GM21390 (cell line): ENCODE measurements at regions not wholly inside any gene's neighbourhood (a gene's known extent, or its start where the extent isn't known, plus 50 kb on each side); places are given as distances from the start of the nearest gene placed in this dataset.
"Not testable (repeated sequence)": the region's sequence is repeated elsewhere in the genome, so short reads cannot be mapped to it uniquely, and the experiment has no call there.

Source experiments
- ATAC-seq: cut with Tn5 transposase; IDR thresholded peaks from one replicate; pipeline ENCODE4 v1.9.1; 2021; ENCODE audit not compliant: unreplicated experiment

DNA sequence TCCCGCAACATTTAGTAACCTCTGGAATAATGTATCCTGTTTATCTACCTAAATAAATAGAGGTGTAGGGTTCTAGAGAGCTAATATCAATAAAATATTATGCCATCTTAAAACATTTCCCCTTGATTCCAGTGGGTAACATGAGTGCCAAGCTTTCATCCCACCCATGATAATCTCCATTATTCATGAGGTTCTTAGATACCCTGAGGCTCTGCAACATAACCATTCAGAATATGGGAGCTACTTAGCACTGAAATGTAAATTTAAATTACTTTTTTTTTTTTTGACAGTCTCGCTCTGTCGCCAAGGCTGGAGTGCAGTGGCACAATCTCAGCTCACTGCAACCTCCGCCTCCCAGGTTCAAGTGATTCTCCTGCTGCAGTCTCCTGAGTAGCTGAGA is 832.7 kb downstream of the BRINP3 start:
- ATAC-seq, result no peak

DNA sequence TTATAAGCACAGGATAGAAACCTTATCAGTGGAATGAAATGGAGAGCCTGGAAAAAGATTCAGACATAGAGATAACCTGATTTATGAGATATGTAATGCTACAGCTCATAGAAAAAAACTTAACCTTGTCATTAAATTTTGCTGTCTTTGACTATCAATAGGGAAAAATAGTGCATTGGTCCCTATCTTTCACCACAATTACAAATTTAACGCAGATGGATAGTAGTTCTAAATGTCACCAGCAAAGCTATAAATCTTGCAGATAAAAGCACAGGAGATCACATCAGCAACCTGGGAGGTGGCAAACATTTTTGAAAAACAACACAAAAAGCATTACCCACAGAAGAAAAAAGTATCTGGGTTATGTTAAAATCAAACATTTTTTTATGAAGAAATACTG is 831.6 kb downstream of the BRINP3 start:
- no peak for ATAC-seq

DNA sequence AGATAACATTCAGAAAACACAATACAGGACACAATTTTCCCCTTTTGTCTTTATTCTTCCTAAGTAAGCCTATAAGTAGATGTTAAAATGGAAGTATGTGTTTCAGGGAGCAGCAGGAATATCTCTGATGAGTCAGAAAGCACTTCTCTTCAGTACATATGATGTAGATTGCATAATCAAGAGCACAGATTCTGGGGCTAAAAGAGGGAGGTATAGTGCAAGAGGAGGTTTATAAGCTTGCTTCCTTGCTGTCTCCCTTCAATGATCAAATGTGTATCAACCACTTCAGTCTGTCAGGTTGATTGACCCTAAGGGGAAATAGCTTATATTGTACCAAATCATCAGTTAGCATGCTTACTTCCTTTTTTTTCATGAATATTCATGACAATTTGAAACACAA is 822.8 kb downstream of the BRINP3 start:
- ATAC-seq, result no peak

DNA sequence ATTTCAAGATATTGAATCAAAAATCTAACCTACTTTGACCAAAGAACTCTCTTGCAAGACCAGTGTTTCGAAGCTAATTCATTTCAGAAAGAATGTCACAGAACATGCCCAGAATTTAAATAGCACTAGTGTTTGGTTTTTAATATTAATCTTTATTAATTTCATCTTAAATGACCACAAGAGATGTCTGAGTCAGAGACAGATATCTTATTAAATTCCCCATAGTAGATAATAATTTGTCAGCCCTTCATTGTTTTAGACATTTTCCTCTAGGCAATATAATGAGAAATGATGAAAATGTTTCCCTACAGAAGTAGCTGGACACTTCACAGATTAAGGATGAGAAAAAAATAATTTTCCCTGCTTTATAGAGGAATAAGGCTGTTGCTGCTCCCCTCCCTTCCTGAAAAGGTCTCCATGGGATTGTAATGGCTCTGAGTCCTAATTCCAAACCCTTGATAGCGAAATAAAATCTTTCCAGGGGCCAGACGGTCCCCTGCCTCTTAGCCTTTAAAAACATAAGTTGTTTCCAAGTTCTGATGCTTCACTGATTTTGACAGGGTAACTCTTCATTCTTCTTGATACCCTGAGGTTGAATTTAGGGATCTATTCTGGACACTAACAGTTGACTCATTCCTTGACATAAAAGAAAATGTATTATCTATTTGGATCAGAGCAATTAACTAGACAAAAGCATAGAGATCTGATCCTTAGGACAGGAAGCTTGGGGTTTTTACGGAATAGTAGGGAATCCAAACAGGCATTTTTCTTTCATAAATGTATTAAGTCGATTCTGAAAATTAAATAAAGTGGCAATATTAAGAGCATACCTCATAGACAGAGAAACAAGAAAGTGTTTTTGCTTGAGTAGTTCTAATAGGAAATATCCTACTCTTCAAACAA is 820.8 kb downstream of the BRINP3 start:
- no peak for ATAC-seq

DNA sequence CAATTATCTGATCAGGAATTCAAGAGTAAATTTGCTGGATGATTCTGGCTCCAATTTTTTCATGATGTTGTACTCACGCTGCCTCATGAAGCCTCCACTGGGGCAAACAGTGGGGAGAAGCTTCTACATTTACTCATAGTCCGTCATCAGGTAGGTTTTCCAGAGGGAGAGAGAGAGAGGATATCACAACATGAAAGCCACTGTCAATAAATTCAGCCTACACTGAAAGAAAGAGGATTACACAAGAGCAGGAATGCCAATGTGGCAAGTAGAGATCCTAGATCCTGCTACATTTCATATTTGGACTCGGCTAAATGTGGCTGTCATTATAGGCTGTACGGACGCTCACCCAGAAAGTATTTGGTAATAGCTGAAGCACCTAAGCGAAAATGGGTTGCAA is 819.9 kb downstream of the BRINP3 start:
- ATAC-seq, result no peak

DNA sequence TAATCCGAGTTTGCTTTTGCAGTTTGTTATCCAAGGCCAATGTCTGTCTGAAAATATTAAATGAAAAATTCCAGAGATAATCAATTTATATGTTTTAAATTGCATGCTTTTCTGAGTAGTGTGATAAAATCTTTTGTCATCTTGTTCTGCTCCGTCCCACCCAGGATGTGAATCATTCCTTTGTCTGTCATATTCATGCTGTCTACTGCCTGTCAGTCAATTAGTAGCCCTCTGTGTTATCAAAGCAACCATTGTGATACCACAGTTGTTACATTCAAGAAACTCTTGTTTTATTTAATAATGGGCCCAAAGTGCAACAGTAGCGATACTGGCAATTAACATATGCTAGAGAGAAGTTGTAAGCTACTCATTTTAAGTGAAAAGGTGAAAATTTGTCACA is 819.3 kb downstream of the BRINP3 start:
- no peak for ATAC-seq

DNA sequence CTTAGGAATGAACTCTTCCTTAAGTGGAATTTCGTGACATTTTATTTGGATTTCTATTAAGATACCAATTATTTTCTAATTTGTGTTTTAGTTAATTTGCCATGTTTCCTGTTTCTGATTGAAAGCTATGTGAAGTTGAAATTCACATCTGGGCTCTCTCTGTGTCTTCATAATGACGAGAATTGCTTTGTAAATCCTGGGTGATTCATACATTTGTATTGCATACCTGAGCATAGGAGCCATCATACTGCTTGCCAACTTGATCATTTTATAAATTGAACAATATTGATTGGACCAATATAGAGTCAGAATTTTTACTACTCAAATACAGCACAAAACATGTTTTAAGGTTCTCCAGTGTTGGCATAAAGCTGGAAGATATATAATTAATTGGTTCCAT is 817.9 kb downstream of the BRINP3 start:
- ATAC-seq, result no peak

DNA sequence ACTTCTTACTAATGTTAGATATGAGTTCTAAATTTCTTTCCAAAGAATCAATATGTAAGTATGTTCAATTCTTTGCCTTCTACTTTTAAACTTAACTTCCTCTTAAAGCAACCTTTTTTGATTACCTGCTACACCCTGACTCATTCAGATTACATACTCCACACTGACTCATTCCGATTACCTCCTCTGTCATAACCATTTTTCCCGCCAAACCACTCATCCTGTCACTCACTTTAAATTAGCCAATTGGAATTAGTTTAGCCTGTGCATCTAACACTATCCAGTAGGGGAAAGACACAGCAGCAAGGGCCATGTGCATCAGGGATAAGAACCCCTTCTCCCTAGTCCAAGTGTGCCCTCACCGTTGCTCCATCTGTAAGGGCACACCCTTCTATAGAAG is 815.5 kb downstream of the BRINP3 start:
- ATAC-seq, result no peak

DNA sequence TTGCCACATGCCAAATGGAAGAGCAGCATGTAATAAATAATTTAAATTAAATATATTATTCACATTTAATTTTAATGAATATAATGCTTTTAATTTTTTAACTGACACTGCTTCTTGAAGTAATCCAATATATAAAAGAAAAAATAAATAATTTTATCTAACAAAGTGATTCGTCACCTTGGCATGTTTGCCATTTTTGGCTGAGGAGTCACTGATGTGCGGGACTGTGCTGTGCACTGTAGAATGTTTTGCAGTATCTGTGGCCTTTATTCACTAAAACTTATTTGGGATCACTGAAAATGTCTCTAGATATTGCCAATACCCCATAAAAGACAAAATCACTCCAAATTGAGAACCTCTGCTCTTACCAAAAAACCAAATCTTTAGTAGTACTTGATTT is 807.8 kb downstream of the BRINP3 start:
- no peak for ATAC-seq

DNA sequence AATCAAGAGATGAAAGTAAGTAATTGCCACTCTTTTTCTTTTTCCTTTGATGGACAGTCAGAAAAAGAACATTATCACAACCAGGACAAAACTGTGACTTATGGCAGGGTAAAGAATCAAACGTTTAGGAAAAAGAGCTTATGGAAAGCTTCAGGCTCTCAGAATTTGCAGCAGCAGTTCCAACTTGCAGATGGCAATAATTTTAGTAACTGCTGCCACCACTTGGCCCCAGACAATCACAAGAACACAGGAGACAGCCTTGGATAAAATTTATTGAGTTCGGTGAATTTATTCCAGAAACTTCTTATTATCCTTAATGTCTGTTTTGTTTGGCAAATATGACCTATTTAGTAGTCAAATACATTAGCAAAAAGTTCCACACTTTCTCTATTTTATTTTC is 804.4 kb downstream of the BRINP3 start:
- no peak for ATAC-seq

DNA sequence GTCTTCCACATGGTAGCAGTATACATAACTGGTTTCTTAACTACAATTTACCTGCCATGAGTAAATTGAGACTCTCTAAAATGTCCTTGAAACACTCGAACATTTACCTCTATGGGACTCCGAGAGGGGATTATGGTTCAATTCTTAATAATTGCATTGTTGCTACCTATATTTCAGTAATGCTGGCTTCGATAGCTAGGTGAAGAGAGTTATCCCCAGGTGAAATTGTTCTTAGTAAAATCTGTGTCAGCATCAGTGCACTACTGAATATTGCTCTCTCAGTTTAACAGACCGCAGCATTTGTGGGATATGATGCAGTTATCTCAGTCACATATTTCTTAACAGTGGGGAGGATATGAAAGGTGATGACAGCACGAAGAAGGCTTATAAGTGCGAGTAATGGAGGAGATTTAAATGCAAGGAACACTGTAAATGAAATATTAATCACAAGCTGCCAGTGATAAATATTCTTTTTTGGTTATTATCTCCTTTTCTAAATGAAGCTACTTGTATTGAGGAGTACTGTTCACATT is 801.9 kb downstream of the BRINP3 start:
- no peak for ATAC-seq

DNA sequence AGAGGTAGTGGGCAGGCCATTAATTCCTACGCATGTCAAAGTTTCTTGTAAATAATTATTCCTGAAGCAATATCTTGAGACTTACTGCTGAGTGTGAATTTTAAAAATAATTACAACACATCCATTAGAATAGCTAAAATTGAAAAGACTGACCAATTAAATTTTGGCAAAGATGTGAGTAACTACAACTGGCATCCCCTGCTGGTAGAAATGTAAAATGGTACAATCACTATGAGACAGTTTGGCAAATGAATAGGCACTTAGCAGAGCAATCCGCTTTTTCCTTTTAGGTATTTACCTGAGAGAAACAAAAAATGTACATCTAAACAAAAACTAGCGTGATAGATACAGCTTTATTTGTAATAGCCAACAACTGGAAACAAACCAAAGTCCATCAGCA is 798.9 kb downstream of the BRINP3 start:
- no peak for ATAC-seq

DNA sequence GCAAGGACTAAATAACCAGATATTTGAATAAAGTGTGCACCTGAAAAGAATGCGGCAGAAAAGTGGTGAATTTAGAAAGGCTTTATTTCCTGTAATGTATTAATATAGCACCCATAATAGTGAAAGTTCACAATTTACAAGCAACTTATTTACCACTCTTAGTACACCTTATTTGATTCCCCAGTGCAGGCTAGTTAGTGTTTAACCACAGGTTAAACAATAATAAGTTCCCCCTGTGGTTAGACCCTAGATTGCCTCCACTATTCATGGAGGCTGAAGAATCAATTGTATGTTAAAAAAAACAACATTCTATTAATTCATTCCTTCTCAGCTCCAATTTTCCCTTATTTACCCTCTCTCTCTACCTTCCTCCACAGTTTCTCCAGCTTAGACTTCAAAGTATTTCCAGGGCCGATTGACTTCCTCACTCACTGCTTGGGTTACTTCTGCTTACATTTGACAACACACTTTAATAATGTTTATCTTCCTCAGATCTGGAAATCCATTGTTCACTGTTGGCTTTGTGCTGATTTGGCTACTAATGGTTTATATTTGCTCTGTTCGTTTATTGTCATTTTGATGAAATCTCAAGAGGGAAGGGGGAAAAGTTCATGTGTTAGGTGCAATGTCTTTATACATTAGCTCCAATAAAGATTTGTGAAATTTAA is 796.3 kb downstream of the BRINP3 start:
- ATAC-seq, result no peak

DNA sequence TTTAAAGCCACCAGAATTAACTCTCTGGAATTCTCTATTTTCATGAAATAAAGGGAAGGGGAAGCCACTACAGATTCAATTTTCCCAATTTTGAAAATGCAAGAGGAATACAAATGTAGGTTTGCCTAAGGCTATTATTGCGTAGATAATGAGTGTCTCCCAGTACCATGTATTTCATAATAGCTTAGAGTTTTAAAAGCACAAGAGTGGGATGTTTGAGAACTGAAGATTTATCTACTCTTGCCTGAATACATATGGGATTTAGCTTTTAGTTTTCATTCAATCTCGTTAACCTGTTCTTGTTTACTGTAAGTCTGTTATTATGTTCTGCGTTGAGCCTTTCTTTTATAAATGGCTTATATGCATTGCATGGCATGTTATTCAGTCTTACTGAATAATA is 795.1 kb downstream of the BRINP3 start:
- ATAC-seq, result no peak

DNA sequence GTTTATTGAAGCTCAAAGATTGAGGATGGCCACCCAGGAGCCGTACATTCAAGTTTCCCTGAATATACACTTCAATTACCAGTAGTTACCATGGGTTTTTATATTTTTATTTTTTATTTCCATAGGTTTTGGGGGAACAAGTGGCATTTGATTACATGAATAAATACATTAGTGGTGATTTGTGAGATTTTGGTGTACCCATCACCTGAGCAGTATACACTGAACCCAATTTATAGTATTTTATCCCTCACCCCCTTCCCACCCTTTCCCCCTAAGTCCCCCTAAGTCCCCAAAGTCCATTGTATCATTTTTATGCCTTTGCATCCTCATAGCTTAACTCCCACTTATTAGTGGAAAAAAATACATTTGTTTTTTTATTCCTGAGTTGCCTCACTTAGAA is 791.4 kb downstream of the BRINP3 start:
- ATAC-seq, result no peak

DNA sequence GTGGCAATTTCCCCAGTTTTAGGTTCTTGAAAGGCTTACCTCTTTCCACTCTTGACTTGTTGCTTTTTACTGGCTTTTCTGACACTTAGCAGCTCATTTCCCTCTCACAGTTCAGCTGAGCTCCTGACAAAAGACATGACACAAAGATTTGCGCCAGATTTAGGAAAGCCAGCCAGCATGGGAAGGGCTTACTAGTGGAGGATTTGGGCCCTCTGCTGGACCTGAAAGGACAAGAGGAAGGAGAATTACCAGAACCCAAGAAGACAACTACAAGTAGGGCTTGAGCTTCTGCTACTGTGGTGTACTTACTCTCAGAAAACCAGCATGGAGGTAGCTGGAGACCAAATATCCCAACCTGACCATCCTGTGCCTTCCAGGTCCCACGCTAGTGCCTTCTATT is 784.5 kb downstream of the BRINP3 start:
- ATAC-seq, result no peak

DNA sequence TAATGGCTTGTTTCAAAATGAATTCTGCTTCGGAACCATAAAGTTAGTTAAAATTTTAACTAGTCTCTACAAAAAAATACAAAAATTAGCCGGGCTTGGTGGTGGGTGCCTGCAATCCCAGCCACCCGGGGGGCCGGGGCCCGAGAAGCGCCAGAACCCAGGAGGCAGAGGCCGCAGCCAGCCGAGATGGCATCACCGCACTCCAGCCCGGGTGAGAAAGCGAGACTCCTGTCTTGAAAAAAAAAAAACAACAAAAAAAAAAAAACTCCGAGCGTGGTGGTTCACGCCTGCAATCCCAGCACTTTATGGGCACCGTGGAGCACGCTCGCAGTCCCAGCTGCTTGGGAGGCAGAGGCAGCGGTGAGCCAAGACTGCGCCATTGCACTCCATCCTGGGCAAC is 781.4 kb downstream of the BRINP3 start:
- no peak for ATAC-seq

DNA sequence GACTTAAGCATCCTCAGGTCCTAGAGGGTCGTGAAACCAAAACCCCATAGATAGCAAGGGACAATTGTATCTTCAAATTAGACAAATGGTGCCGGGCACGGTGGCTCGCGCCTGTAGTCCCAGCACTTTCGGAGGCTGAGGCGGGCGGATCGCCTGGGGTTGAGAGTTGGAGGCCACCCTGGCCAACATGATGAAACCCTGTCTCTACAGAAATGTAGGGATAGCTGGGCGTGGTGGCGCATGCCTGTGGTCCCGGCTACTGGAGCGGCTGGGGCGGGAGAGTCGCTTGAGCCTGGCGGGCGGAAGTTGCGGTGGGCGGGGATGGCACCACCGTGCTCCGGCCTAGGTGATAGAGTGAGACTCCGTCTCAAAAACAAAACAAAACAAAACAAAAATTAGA is 780.6 kb downstream of the BRINP3 start:
- no peak for ATAC-seq

DNA sequence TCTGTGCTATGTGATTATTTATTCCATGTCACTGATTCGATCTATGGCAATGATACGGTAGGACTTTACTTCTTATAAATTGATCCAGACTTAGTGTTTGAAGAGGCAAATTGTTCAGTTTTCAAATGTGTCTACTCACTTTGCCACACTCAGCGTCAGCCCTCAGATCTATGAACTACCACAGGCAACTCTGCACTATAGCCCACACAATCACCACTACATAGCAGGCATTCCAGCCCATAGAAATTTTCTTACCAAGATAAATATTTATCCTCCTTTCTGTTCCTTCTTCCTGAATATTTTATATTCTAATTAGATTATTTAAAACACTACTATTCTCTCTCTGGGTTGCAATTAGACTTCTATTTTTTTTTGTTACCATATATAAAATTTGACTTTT is 776.1 kb downstream of the BRINP3 start:
- no peak for ATAC-seq

DNA sequence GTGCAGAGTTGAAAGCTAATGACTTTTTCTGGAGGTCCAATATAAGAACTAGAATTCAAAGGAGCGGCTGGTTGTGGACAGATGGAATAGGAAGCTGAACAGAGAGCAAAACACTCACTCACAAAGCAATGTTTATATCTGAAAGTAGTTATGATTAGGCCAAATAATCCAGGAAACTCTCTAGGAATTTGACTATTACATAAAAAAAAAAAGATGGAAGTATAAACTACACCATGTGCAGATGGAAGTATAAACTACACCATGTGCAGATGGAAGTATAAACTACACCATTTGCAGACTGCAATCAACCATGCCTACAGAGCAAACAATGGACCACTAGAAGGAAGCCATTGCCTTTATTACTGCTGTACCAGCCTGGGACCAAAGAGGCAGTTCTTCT is 771.1 kb downstream of the BRINP3 start:
- no peak for ATAC-seq

DNA sequence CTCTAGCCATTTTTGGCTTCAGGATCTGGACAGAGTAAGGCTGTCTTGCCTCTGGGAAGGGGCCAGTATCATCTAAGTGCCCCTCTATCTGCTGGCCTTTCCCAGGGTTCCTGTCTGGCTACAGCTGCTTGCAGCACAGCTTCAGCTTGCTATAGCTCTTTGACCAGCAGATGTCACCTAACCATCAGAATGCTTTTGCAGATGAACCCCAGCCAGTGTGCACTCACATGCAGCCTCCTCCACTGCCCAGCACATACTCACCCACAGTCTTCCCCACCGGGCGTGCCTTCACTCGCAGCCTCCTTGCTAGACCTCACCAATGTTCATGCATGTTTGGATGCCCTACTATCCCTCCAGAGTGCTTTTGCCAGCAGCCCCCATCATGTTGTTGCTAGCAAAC is 769.0 kb downstream of the BRINP3 start:
- ATAC-seq, result no peak

DNA sequence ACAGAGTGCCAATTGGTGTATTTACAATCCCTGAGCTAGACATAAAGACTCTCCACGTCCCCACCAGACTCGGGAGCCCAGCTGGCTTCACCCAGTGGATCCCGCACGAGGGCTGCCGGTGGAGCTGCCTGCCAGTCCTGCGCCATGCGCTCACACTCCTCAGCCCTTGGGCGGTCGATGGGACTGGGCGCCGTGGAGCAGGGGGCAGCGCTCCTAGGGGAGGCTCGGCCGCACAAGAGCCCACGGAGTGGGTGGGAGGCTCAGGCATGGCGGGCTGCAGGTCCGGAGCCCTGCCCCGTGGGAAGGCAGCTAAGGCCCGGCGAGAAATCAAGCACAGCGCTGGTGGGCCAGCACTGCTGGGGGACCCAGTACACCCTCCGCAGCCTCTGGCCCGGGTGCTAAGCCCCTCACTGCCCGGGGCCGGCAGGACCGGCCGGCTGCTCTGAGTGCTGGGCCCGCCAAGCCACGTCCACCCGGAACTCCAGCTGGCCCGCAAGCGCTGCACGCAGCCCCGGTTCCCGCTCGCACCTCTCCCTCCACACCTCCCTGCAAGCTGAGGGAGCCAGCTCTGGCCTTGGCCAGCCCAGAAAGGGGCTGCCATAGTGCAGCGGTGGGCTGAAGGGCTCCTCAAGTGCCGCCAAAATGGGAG is 759.4 kb downstream of the BRINP3 start:
- not testable (repeated sequence) for ATAC-seq
